CD4-positive, CD25-positive, alpha-beta regulatory T cell (primary cell): ENCODE measurements at regions not wholly inside any gene's neighbourhood (a gene's known extent, or its start where the extent isn't known, plus 50 kb on each side); places are given as distances from the start of the nearest gene placed in this dataset.

Experiments
- ATAC-seq, 2 donors: fragments of 150-1000 bp; cut with Tn5 transposase; one replicate each; pipeline ENCODE4 v1.10.0; 2021; ENCODE audit warnings: low read depth in 2 of 2, moderate number of reproducible peaks in 2 of 2, moderate library complexity in 1 of 2
- DNase-seq, 3 donors: peaks; one replicate each; pipeline versions ENCODE4 v3.0.0 to v3.0.0-alpha.2; 2012 to 2022; ENCODE audit warnings: mixed read lengths in 1 of 3
- H3K27ac ChIP-seq: one replicate; pipeline ENCODE4 v1.7.0; 2013; ENCODE audit warnings: mild to moderate bottlenecking, low read length; ENCODE audit not compliant: insufficient read depth, poor library complexity, severe bottlenecking
- H3K27me3 ChIP-seq: one replicate; pipeline ENCODE4 v1.7.0; 2013; ENCODE audit warnings: low read length; ENCODE audit not compliant: control insufficient read depth, insufficient read depth
- H3K36me3 ChIP-seq: one replicate; pipeline ENCODE4 v1.7.0; 2013; ENCODE audit warnings: mild to moderate bottlenecking, low read length, moderate library complexity; ENCODE audit not compliant: control insufficient read depth, insufficient read depth
- H3K4me1 ChIP-seq: 2 replicates; pipeline ENCODE4 v1.7.0; 2013; ENCODE audit warnings: mild to moderate bottlenecking, low read length; ENCODE audit not compliant: insufficient read depth, control insufficient read depth, poor library complexity, severe bottlenecking
- H3K4me3 ChIP-seq: one replicate; pipeline ENCODE4 v1.7.0; 2013; ENCODE audit warnings: low read depth, mild to moderate bottlenecking, low read length, moderate library complexity
- H3K9me3 ChIP-seq, 2 experiments: 1 replicate in 1 of 2; 2 replicates in 1 of 2; pipeline ENCODE4 v1.7.0; 2013; ENCODE audit warnings: low read length in 2 of 2, mild to moderate bottlenecking in 1 of 2, moderate library complexity in 1 of 2; ENCODE audit not compliant: control insufficient read depth in 2 of 2
- H3K27ac Mint-ChIP-seq, 3 donors: one replicate each; pipeline ENCODE4 v1.8.0; 2020 to 2022; ENCODE audit warnings: mild to moderate bottlenecking in 3 of 3, mixed read lengths in 3 of 3, moderate library complexity in 2 of 3
- H3K27me3 Mint-ChIP-seq: one replicate; pipeline ENCODE4 v1.8.0; 2022; ENCODE audit warnings: mild to moderate bottlenecking, mixed read lengths
- H3K36me3 Mint-ChIP-seq: one replicate; pipeline ENCODE4 v1.8.0; 2020; ENCODE audit warnings: mixed read lengths
- H3K4me1 Mint-ChIP-seq, 4 donors: one replicate each; pipeline ENCODE4 v1.8.0; 2020 to 2022; ENCODE audit warnings: mixed read lengths in 4 of 4, mild to moderate bottlenecking in 1 of 4
- H3K4me3 Mint-ChIP-seq, 4 donors: one replicate each; pipeline ENCODE4 v1.8.0; 2020 to 2022; ENCODE audit warnings: mild to moderate bottlenecking in 4 of 4, mixed read lengths in 4 of 4, moderate library complexity in 3 of 4
- H3K9me3 Mint-ChIP-seq, 7 donors: one replicate each; pipeline ENCODE4 v1.8.0; 2020 to 2022; ENCODE audit warnings: mixed read lengths in 7 of 7, mild to moderate bottlenecking in 3 of 7, moderate library complexity in 2 of 7

DNA sequence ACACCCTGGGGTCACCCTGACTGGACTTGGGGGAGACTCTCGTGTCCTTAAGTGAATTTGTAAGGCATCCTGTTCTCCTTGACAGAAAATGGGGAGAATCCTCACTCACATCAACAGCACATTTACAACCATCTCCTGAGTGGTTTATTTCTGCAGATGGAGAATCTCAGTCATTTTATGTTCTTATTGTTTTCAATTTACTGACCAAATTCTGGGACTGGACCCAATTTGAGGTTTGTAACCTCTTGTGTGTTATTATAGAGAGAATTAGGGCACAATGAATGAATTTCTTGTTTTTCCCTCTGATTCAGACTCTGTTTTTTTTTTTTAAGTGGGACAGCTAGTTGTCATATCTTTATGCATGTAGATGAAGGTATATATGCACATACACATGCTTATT lies 104.9 kb downstream of the ADAMTS15 start:
- ATAC-seq (no peak), DNase-seq (no peak)
- Mint-ChIP-seq H3K27ac (no peak overlapping the region), H3K4me1 (no peaks in the 10 kb centered on the region), H3K27me3 (peaks cover 8% of the 10 kb centered on the region), H3K36me3 (no peaks in the 10 kb centered on the region), H3K9me3 (no peaks in the 10 kb centered on the region), H3K4me3 (no peak overlapping the region)
- H3K4me3 ChIP-seq, result no peak overlapping the region
- no peak overlapping the region for H3K27ac ChIP-seq
- no peaks in the 10 kb centered on the region for H3K36me3 ChIP-seq
- H3K9me3 ChIP-seq, result no peaks in the 10 kb centered on the region
- no peaks in the 10 kb centered on the region for H3K4me1 ChIP-seq
- H3K27me3 ChIP-seq, result no peaks in the 10 kb centered on the region

DNA sequence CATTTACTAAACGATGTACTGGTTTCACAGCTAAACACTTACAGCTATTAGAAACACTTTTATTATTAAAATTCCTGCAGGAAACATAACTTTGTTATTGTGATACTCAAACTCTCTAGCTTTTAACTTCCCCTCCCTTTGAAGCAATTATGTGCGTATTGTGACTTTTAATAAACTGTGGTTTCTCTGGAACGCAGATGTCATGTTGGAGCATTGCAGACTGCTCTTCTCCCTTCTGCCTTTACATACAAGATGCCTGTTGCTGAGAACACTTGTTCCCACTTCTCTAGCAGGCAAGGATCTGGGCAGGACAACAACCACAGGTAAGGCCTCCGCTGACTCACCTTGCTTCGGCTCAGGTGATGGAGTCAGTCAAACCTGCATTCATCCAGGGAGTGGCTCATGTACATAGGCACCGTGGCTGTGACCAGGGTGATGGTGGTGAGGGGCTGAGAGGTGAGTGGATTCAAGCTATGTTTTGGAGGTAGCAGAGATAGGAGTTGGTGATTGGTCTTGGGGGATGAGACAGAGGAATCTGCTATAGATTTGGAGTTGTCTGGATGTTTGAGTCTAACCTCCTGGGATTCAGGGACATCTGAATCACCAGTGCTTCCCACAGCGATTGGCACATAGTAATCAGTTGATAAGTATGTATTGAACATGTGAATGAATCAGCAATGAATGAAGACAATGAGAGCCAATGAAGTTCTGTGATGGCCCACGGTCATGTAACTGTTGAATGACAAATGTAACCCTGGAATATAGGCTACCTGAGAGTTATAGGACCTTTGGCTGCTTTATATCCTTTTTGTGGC lies 106.0 kb downstream of the ADAMTS15 start:
- peaks cover 0 to 4% (median 0%) of the 10 kb centered on the region in 7 donors for H3K9me3 Mint-ChIP-seq
- no peak overlapping the region for H3K4me3 ChIP-seq
- DNase-seq, result no peak

DNA sequence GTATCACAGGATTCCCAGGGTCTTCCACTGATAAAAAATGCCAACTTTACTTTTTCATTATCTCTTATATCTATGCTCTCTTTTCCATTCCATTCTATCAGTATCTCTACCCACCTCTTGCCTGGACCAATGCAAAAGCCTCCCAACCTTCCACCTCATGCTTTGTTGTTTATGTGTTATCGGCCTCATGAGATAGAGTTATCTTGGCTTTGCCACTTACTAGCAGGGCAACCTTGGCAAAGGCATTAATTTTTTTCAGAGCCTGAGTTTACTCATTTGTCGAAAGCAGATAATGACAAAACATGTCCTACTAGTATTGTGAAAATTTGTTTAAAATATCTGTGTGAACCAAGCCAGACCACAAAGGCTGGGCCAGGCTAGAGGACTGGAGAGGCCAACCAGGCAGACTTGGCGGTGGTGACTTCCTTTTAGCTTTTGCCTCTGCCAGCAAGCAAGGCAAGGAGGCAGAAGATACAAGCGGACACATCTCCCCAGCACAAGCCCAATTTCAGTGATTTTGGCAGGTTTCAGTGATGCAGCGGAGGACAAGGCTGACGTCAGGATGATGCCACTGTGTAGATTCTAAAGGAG lies 106.9 kb downstream of the ADAMTS15 start:
- Histone ChIP-seq H3K27ac (no peak overlapping the region), H3K36me3 (no peaks in the 10 kb centered on the region), H3K27me3 (no peaks in the 10 kb centered on the region), H3K4me1 (no peaks in the 10 kb centered on the region), H3K9me3 (no peaks in the 10 kb centered on the region), H3K4me3 (no peak overlapping the region)
- no peak for ATAC-seq
- no peak for DNase-seq
- H3K36me3 Mint-ChIP-seq, result no peaks in the 10 kb centered on the region
- H3K27me3 Mint-ChIP-seq, result peaks cover 13% of the 10 kb centered on the region
- no peak overlapping the region for H3K27ac Mint-ChIP-seq
- H3K4me1 Mint-ChIP-seq, result no peaks in the 10 kb centered on the region
- H3K9me3 Mint-ChIP-seq, result peaks cover 0 to 4% (median 0%) of the 10 kb centered on the region in 7 donors
- H3K4me3 Mint-ChIP-seq, result no peak overlapping the region

More for the DNA sequence above, 106.0 kb downstream of the ADAMTS15 start:
- Histone ChIP-seq H3K27ac (no peak overlapping the region), H3K27me3 (no peaks in the 10 kb centered on the region), H3K36me3 (no peaks in the 10 kb centered on the region), H3K4me1 (no peaks in the 10 kb centered on the region), H3K9me3 (no peaks in the 10 kb centered on the region)
- H3K27ac Mint-ChIP-seq, result no peak overlapping the region
- H3K36me3 Mint-ChIP-seq, result no peaks in the 10 kb centered on the region
- H3K4me1 Mint-ChIP-seq, result no peaks in the 10 kb centered on the region
- no peak overlapping the region for H3K4me3 Mint-ChIP-seq
- peaks cover 13% of the 10 kb centered on the region for H3K27me3 Mint-ChIP-seq
- no peak for ATAC-seq

DNA sequence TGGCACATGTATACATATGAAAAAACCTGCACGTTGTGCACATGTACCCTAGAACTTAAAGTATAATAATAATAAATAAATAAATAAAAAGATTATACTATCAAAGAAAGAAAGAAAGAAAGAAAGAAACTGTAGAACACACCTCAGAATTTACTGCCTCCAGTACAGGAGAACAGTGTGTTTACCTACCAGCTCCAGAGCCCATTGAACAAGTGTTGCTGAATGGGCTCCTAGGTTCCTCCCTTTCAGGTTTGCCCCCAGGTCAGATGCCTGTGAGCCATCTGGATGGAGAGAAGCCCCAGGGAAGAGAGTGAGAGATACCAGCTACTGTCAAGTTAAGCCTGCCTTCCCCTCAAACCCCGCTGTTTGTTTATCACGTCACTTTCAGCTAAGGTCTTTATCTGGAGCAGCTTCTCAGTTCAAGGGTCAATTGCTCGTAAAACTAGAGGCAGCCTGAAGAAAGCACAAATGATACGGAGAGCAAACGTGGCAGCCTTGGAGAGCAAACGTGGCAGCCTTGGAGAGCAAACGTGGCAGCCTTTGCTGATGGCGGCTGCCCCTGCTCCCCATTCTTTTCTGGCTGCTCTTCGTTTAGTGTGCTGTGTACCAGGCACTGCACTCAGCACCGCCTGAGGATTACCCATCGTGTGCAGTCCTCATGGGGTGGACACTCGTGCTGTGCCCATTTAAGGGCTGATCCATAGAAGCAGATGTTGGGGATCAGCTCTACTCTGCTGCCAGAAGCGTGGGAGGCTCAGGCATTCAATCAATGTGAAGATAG lies 111.7 kb downstream of the ADAMTS15 start:
- no peaks in the 10 kb centered on the region for H3K9me3 ChIP-seq
- Mint-ChIP-seq H3K36me3 (no peaks in the 10 kb centered on the region), H3K4me3 (no peak overlapping the region), H3K4me1 (no peaks in the 10 kb centered on the region), H3K27me3 (peaks cover 5% of the 10 kb centered on the region), H3K9me3 (peaks cover 0 to 4% (median 0%) of the 10 kb centered on the region in 7 donors), H3K27ac (no peak overlapping the region)
- H3K36me3 ChIP-seq, result no peaks in the 10 kb centered on the region
- H3K4me1 ChIP-seq, result no peaks in the 10 kb centered on the region
- H3K4me3 ChIP-seq, result no peak overlapping the region
- no peaks in the 10 kb centered on the region for H3K27me3 ChIP-seq
- H3K27ac ChIP-seq, result no peak overlapping the region
- ATAC-seq, result no peak
- no peak for DNase-seq

DNA sequence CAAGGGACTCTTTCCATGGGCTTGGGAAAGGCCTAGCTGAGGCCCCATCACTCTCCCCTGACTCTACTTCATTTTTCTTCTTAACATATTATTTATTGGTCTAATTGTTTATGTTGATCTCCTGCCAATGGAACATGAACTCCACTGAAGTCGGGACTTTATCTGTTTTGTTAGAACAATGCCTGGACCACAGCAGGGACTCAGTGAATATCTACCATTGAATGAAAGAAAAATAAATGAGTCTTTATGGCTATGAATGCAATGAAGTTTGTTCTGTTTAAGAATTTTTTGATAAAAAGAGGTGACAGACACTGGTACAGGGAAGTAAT lies 112.3 kb downstream of the ADAMTS15 start:
- H3K9me3 ChIP-seq, result no peaks in the 10 kb centered on the region
- no peaks in the 10 kb centered on the region for H3K36me3 ChIP-seq
- peaks cover 0 to 4% (median 0%) of the 10 kb centered on the region in 7 donors for H3K9me3 Mint-ChIP-seq
- H3K27me3 Mint-ChIP-seq, result peaks cover 5% of the 10 kb centered on the region
- H3K4me1 Mint-ChIP-seq, result no peaks in the 10 kb centered on the region
- no peak for DNase-seq
- H3K36me3 Mint-ChIP-seq, result no peaks in the 10 kb centered on the region
- no peaks in the 10 kb centered on the region for H3K27me3 ChIP-seq
- no peak overlapping the region for H3K27ac ChIP-seq
- H3K4me3 ChIP-seq, result no peak overlapping the region
- no peaks in the 10 kb centered on the region for H3K4me1 ChIP-seq
- no peak overlapping the region for H3K27ac Mint-ChIP-seq
- no peak overlapping the region for H3K4me3 Mint-ChIP-seq
- ATAC-seq, result no peak

DNA sequence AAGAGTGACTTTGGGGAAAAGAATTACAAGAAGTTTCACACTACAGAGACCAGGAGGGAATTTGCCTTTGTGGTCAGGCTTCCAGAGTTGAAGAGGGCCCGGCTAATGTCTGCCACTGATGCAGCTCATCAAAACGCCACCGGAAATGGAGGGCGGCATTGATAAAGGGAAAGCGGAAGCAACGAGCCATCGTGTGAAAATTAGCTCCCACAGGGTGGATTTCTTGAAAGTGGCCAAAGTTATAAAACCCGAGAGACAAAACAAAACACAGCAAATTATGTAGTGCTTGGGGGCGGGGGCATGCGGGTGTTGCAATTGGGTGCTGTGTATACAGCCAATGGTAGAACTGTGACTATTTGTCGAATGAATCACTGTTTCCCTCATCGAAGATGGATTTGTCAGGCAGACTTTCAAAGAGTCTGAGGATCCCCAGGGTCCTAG lies 113.0 kb downstream of the ADAMTS15 start:
- H3K4me3 Mint-ChIP-seq, result no peak overlapping the region
- no peak overlapping the region for H3K27ac Mint-ChIP-seq
- Histone ChIP-seq H3K9me3 (no peaks in the 10 kb centered on the region), H3K4me1 (no peaks in the 10 kb centered on the region), H3K27ac (no peak overlapping the region), H3K36me3 (no peaks in the 10 kb centered on the region), H3K27me3 (no peaks in the 10 kb centered on the region), H3K4me3 (no peak overlapping the region)
- peaks cover 0 to 4% (median 0%) of the 10 kb centered on the region in 7 donors for H3K9me3 Mint-ChIP-seq
- ATAC-seq, result no peak
- H3K4me1 Mint-ChIP-seq, result no peaks in the 10 kb centered on the region
- H3K27me3 Mint-ChIP-seq, result peaks cover 5% of the 10 kb centered on the region
- no peaks in the 10 kb centered on the region for H3K36me3 Mint-ChIP-seq
- no peak for DNase-seq

DNA sequence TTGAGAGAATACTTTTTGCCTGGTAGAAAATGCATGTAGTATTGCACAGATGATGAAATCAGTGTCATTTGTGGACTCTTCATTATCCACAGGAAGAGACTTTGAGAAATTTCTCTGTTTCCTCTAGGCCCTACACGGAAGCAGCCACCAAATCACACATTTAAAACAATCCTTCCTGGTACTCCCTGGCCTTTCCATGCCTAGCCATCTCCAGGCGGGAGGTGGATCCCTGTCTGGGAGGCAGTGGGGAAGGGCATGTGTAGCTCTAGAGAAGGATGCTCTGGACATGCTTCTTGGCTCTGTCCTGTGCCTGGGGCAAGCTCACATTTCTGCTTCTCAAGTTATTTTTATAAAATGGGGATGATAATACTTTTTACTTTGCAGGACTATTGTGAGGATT lies 114.1 kb downstream of the ADAMTS15 start:
- Mint-ChIP-seq H3K4me1 (no peaks in the 10 kb centered on the region), H3K36me3 (no peaks in the 10 kb centered on the region), H3K27me3 (peaks cover 5% of the 10 kb centered on the region), H3K27ac (no peak overlapping the region), H3K4me3 (no peak overlapping the region), H3K9me3 (peaks cover 0 to 4% (median 0%) of the 10 kb centered on the region in 7 donors)
- no peak overlapping the region for H3K27ac ChIP-seq
- H3K27me3 ChIP-seq, result no peaks in the 10 kb centered on the region
- H3K36me3 ChIP-seq, result no peaks in the 10 kb centered on the region
- ATAC-seq (no peak), DNase-seq (no peak)
- no peak overlapping the region for H3K4me3 ChIP-seq
- H3K9me3 ChIP-seq, result no peaks in the 10 kb centered on the region
- no peaks in the 10 kb centered on the region for H3K4me1 ChIP-seq
